ENCODE measurements at regions not wholly inside any gene's neighbourhood (a gene's known extent, or its start where the extent isn't known, plus 50 kb on each side); places are given as distances from the start of the nearest gene placed in this dataset.

- no peak for TF ChIP-seq EZH2 (IDR thresholded peaks at IDR 0.05; ENCODE audit: insufficient read depth, poor library complexity, severe bottlenecking)
- TF ChIP-seq EZH2phosphoT487 (IDR thresholded peaks at IDR 0.05; ENCODE audit: insufficient read depth, low read depth): no peak
Measured at GRCh38 chr6:58073263-58073662, 755.8 kb downstream of the PRIM2 start.
